Kidney (tissue), 13 donors: ENCODE measurements at regions not wholly inside any gene's neighbourhood (a gene's known extent, or its start where the extent isn't known, plus 50 kb on each side); places are given as distances from the start of the nearest gene placed in this dataset.

ENCODE experiments used
- DNase-seq, 5 donors: peaks; one replicate each; pipeline ENCODE4 v3.0.0-alpha.2; 2013 to 2020
- FAIRE-seq: peaks from 2 replicates; lab custom pipeline; 2012; peaks lifted over from hg19 to GRCh38; lab: Jason Lieb, UNC
- H3K27ac ChIP-seq, 2 donors: one replicate each; pipeline ENCODE4 v1.7.0; 2013; ENCODE audit warnings: low read depth in 2 of 2, low read length in 2 of 2, inconsistent platforms in 1 of 2
- H3K27me3 ChIP-seq: one replicate; pipeline ENCODE4 v1.7.1; 2013; ENCODE audit warnings: low read length, inconsistent platforms; ENCODE audit not compliant: control insufficient read depth, insufficient read depth
- H3K36me3 ChIP-seq, 3 donors: one replicate each; pipeline versions ENCODE4 v1.7.0 to v1.7.1; 2013; ENCODE audit warnings: low read length in 3 of 3, control low read depth in 1 of 3, inconsistent platforms in 1 of 3; ENCODE audit not compliant: insufficient read depth in 3 of 3, control insufficient read depth in 2 of 3
- H3K4me1 ChIP-seq, 3 donors: one replicate each; pipeline versions ENCODE4 v1.7.0 to v1.7.1; 2013; ENCODE audit warnings: low read length in 3 of 3, inconsistent platforms in 1 of 3, low read depth in 1 of 3; ENCODE audit not compliant: control insufficient read depth in 2 of 3, insufficient read depth in 2 of 3
- H3K4me3 ChIP-seq, 3 donors: one replicate each; pipeline versions ENCODE4 v1.7.0 to v1.8.1; 2013; ENCODE audit warnings: low read length in 3 of 3, control low read depth in 1 of 3, inconsistent platforms in 1 of 3
- H3K9ac ChIP-seq, 3 donors: one replicate each; pipeline versions ENCODE4 v1.7.0 to v1.7.1; 2013; ENCODE audit warnings: low read length in 3 of 3, control low read depth in 1 of 3, inconsistent platforms in 1 of 3
- H3K9me3 ChIP-seq, 3 donors: one replicate each; pipeline versions ENCODE4 v1.7.0 to v1.7.1; 2013; ENCODE audit warnings: low read length in 3 of 3, control low read depth in 1 of 3, inconsistent platforms in 1 of 3; ENCODE audit not compliant: control insufficient read depth in 2 of 3, insufficient read depth in 1 of 3
- intact Hi-C: fragments of 100-400 bp; cut with DNase I; formaldehyde crosslinking; loops from one replicate; pipeline ENCODE4 v1.11.1; 2022
- TF ChIP-seq, protein P1 (sequence below): IDR thresholded peaks from 3 replicates; pipeline ENCODE4 v1.5.1; 2012; ENCODE audit warnings: mild to moderate bottlenecking, moderate library complexity, borderline replicate concordance; ENCODE audit not compliant: insufficient read depth; ENCODE audit errors: extremely low read depth
- donor health status: control.
- donor health status: control.
- donor health status: control.
- donor health status: control.
- donor health status: control.
- donor health status: DM: yes; HTN: yes; CAD: no.
- donor health status: Normal renal cell carcinoma (clear cell type).

DNA sequence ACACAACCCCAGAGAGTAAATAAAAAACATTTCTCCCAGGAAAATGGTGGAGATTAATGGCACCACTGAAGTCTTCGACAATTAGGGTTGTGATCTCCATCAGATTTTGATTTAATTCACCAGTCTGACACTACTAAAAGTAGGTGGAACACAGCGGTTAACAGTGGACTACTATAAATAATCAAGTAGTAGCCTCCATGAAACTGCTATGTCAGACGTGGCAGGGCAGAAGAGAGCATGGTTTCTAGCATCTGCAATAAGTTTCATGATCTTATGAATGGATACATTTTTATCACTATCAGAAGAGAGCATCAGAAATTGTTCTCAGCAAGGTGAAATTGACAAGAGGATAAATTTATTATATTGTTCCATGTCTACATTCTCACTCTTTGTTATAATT is 1706.6 kb downstream of the MRPL39 start:
- H3K36me3 ChIP-seq, result no peaks in the 10 kb centered on the region
- no peak overlapping the region for H3K4me3 ChIP-seq
- no peak for DNase-seq
- no peak for FAIRE-seq
- H3K4me1 ChIP-seq, result no peaks in the 10 kb centered on the region
- intact Hi-C loops, result no loop called here
- H3K9ac ChIP-seq, result no peak overlapping the region
- no peak overlapping the region for H3K27ac ChIP-seq
- H3K27me3 ChIP-seq, result no peaks in the 10 kb centered on the region
- TF ChIP-seq, protein P1, sequence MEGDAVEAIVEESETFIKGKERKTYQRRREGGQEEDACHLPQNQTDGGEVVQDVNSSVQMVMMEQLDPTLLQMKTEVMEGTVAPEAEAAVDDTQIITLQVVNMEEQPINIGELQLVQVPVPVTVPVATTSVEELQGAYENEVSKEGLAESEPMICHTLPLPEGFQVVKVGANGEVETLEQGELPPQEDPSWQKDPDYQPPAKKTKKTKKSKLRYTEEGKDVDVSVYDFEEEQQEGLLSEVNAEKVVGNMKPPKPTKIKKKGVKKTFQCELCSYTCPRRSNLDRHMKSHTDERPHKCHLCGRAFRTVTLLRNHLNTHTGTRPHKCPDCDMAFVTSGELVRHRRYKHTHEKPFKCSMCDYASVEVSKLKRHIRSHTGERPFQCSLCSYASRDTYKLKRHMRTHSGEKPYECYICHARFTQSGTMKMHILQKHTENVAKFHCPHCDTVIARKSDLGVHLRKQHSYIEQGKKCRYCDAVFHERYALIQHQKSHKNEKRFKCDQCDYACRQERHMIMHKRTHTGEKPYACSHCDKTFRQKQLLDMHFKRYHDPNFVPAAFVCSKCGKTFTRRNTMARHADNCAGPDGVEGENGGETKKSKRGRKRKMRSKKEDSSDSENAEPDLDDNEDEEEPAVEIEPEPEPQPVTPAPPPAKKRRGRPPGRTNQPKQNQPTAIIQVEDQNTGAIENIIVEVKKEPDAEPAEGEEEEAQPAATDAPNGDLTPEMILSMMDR, result no peak
- H3K9me3 ChIP-seq, result no peaks in the 10 kb centered on the region

DNA sequence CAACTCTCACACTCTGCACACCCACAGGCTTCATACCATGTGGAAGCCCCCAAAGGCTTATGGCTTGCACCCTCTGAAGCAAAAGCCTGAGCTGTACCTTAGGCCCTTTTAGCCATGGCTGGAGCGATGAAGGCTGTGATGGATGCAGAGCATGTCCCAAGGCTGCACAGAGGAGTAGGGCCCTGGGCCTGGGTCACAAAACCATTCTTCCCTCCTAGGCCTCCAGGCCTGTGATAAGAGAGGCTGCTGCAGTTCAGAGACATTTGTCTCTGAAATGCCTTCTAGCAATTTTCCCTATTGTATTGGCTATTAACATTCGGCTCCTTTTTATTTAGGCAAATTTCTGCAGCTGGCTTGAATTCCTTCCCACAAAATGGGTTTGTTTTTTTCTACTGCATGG is 1707.7 kb downstream of the MRPL39 start:
- H3K9ac ChIP-seq, result no peak overlapping the region
- DNase-seq, result no peak
- no peaks in the 10 kb centered on the region for H3K36me3 ChIP-seq
- no peaks in the 10 kb centered on the region for H3K4me1 ChIP-seq
- FAIRE-seq, result no peak
- no peaks in the 10 kb centered on the region for H3K9me3 ChIP-seq
- no peak overlapping the region for H3K4me3 ChIP-seq
- no peak overlapping the region for H3K27ac ChIP-seq
- intact Hi-C loops, result no loop called here
- H3K27me3 ChIP-seq, result no peaks in the 10 kb centered on the region
- TF ChIP-seq, protein P1, result no peak

DNA sequence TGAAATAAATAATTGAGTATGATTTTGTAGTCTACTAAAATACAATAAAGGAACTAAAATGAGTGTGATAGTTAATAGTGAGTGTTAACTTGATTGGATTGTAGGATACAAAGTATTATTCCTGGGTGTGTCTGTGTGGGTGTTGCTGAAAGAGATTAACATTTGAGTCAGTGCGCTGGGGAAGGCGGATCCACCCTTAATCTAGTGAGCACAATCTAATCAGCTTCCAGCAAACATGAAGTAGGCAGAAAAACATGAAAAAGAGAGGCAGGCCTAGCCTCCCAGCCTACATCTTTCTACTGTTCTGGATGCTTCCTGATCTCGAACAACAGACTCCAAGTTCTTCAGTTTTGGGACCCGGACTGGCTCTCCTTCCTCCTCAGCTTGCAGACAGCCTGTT is 1716.6 kb downstream of the MRPL39 start:
- DNase-seq, result no peak
- FAIRE-seq, result no peak
- Histone ChIP-seq H3K9me3 (no peaks in the 10 kb centered on the region), H3K4me1 (no peaks in the 10 kb centered on the region), H3K9ac (no peak overlapping the region), H3K4me3 (no peak overlapping the region), H3K27me3 (no peaks in the 10 kb centered on the region), H3K27ac (no peak overlapping the region), H3K36me3 (no peaks in the 10 kb centered on the region)
- TF ChIP-seq, protein P1, result no peak
- intact Hi-C loops, result no loop called here

DNA sequence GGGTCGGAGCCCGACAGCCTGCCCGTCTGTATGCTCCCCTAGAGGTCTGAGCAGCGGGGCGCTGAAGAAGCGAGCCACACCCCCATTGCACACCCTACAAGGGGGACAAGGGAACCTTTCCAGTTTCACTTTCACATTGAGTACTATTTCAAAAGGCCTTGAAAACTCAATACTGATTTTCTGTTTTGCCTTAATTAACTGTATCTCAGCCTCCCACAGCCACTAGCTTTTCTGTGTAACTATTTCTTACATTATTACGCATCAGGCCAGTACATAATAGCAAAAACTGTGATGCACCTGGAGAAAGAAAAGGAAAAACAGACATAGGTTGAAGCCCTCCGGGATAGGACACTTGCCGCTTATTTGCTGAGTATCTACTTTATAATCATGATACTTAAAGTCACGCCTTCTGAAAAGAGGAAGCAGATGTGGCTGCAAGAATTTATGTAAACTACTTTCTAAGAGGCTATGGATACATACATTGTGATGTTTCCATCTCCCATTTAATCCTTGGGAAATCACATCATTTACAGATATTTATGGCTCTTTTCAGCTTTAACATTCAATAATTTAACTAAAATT is 1719.5 kb downstream of the MRPL39 start:
- Histone ChIP-seq H3K9ac (no peak overlapping the region), H3K4me3 (no peak overlapping the region), H3K27ac (no peak overlapping the region), H3K27me3 (no peaks in the 10 kb centered on the region), H3K36me3 (no peaks in the 10 kb centered on the region), H3K9me3 (no peaks in the 10 kb centered on the region), H3K4me1 (no peaks in the 10 kb centered on the region)
- DNase-seq (no peak), FAIRE-seq (no peak)
- intact Hi-C loops, result no loop called here
- TF ChIP-seq, protein P1, result no peak
